ENCODE measurements at regions not wholly inside any gene's neighbourhood (a gene's known extent, or its start where the extent isn't known, plus 50 kb on each side); places are given as distances from the start of the nearest gene placed in this dataset.
"Not testable (repeated sequence)": the region's sequence is repeated elsewhere in the genome, so short reads cannot be mapped to it uniquely, and the experiment has no call there.

- H3K9me3 ChIP-seq: no peaks in the 10 kb centered on the region
- intact Hi-C loops (cut with DNase I; ENCODE audit: low total_unique reads): no loop called here
- no peak overlapping the region for H3K4me3 ChIP-seq
- ATAC-seq (no peak), DNase-seq (no peak)
- H3K36me3 ChIP-seq: no peaks in the 10 kb centered on the region
- H3K27me3 ChIP-seq: no peaks in the 10 kb centered on the region
- no peaks in the 10 kb centered on the region for H3K4me1 ChIP-seq
- TF ChIP-seq POLR2A (IDR thresholded peaks at IDR 0.05) (no peak), CTCF (IDR thresholded peaks at IDR 0.05 in 4 of 5, conservative IDR thresholded peaks at IDR 0.05 in 1 of 5) (no peak)
- in situ Hi-C loops (cut with MboI; ENCODE audit: low sequenced_read_pairs in 4 of 4): no loop called here
- no peak overlapping the region for H3K27ac ChIP-seq
Observed at GRCh38 chr12:88683628-88684027, 103.4 kb upstream of the KITLG start.

GRCh38 chr12:88681271-88681670 is 101.0 kb upstream of the KITLG start:
- TF ChIP-seq CTCF (IDR thresholded peaks at IDR 0.05 in 4 of 5, conservative IDR thresholded peaks at IDR 0.05 in 1 of 5) (no peak), POLR2A (IDR thresholded peaks at IDR 0.05) (no peak)
- no peaks in the 10 kb centered on the region for H3K9me3 ChIP-seq
- H3K36me3 ChIP-seq: no peaks in the 10 kb centered on the region
- in situ Hi-C loops (cut with MboI; ENCODE audit: low sequenced_read_pairs in 4 of 4): no loop called here
- H3K27ac ChIP-seq: no peak overlapping the region
- H3K27me3 ChIP-seq: no peaks in the 10 kb centered on the region
- ATAC-seq: no peak
- no peak for DNase-seq
- H3K4me3 ChIP-seq: no peak overlapping the region
- no peaks in the 10 kb centered on the region for H3K4me1 ChIP-seq
- intact Hi-C loops (cut with DNase I; ENCODE audit: low total_unique reads): no loop called here

- in situ Hi-C loops (cut with MboI; ENCODE audit: low sequenced_read_pairs in 4 of 4): no loop called here
- no peaks in the 10 kb centered on the region for H3K4me1 ChIP-seq
- H3K27ac ChIP-seq: no peak overlapping the region
- TF ChIP-seq CTCF (IDR thresholded peaks at IDR 0.05 in 4 of 5, conservative IDR thresholded peaks at IDR 0.05 in 1 of 5): no peak
- no peak for TF ChIP-seq POLR2A (IDR thresholded peaks at IDR 0.05)
- no peaks in the 10 kb centered on the region for H3K36me3 ChIP-seq
- H3K9me3 ChIP-seq: no peaks in the 10 kb centered on the region
- intact Hi-C loops (cut with DNase I; ENCODE audit: low total_unique reads): no loop called here
- DNase-seq (no peak), ATAC-seq (no peak)
- no peak overlapping the region for H3K4me3 ChIP-seq
- no peaks in the 10 kb centered on the region for H3K27me3 ChIP-seq
Observed at GRCh38 chr12:88677464-88677863, 97.2 kb upstream of the KITLG start.

- H3K27ac ChIP-seq; ATAC-seq; intact Hi-C loops (cut with DNase I; ENCODE audit: low total_unique reads); H3K4me1 ChIP-seq; H3K9me3 ChIP-seq; H3K4me3 ChIP-seq; DNase-seq; in situ Hi-C loops (cut with MboI; ENCODE audit: low sequenced_read_pairs in 4 of 4); H3K27me3 ChIP-seq; H3K36me3 ChIP-seq: not testable (repeated sequence)
Observed at GRCh38 chr12:88667615-88668014, 87.3 kb upstream of the KITLG start.

- H3K4me1 ChIP-seq: no peaks in the 10 kb centered on the region
- in situ Hi-C loops (cut with MboI; ENCODE audit: low sequenced_read_pairs in 4 of 4) (no loop called here), intact Hi-C loops (cut with DNase I; ENCODE audit: low total_unique reads) (no loop called here)
- H3K27me3 ChIP-seq: no peaks in the 10 kb centered on the region
- H3K9me3 ChIP-seq: no peaks in the 10 kb centered on the region
- DNase-seq (no peak), ATAC-seq (no peak)
- H3K27ac ChIP-seq: no peak overlapping the region
- TF ChIP-seq CTCF (IDR thresholded peaks at IDR 0.05 in 4 of 5, conservative IDR thresholded peaks at IDR 0.05 in 1 of 5) (no peak), POLR2A (IDR thresholded peaks at IDR 0.05) (no peak)
- H3K36me3 ChIP-seq: no peaks in the 10 kb centered on the region
- no peak overlapping the region for H3K4me3 ChIP-seq
Observed at GRCh38 chr12:88665071-88665470, 84.8 kb upstream of the KITLG start.
